ENCODE measurements at regions not wholly inside any gene's neighbourhood (a gene's known extent, or its start where the extent isn't known, plus 50 kb on each side); places are given as distances from the start of the nearest gene placed in this dataset.

- H4K91ac ChIP-seq (ENCODE audit: insufficient read length, low read depth, low read length): no peak overlapping the region
- H3K9ac ChIP-seq (ENCODE audit: extremely low read depth, insufficient read length, low read length): no peak overlapping the region
- no peaks in the 10 kb centered on the region; a peak in 1 of 7 replicates for H3K36me3 Mint-ChIP-seq (ENCODE audit: insufficient read depth in 1 of 3, low read depth in 3 of 3)
- H3K79me1 ChIP-seq (ENCODE audit: insufficient read depth, low read depth, low read length, poor library complexity, severe bottlenecking): no peaks in the 10 kb centered on the region
- H2BK20ac ChIP-seq (ENCODE audit: low read depth, low read length, poor library complexity, severe bottlenecking): no peak overlapping the region
- no peak overlapping the region for H3K14ac ChIP-seq (ENCODE audit: insufficient read depth, low read length)
- H3K18ac ChIP-seq (ENCODE audit: insufficient read length, low read depth, low read length): no peak overlapping the region
- H2BK12ac ChIP-seq (ENCODE audit: insufficient read length, low read depth, low read length): no peak overlapping the region
- no peaks in the 10 kb centered on the region; a peak in 1 of 5 replicates for H3K9me3 Mint-ChIP-seq
- no peak overlapping the region for H2BK15ac ChIP-seq (ENCODE audit: low read depth, low read length)
- H3K4ac ChIP-seq (ENCODE audit: low read depth, low read length): no peak overlapping the region
- H3K79me2 ChIP-seq (ENCODE audit: insufficient read depth, low read length): no peaks in the 10 kb centered on the region
- H2AK5ac ChIP-seq (ENCODE audit: insufficient read length, low read length): no peak overlapping the region
- no peak for DNase-seq
- H3K4me2 ChIP-seq (ENCODE audit: insufficient read depth, insufficient read length, low read length): no peak overlapping the region
- TF ChIP-seq, protein P1, sequence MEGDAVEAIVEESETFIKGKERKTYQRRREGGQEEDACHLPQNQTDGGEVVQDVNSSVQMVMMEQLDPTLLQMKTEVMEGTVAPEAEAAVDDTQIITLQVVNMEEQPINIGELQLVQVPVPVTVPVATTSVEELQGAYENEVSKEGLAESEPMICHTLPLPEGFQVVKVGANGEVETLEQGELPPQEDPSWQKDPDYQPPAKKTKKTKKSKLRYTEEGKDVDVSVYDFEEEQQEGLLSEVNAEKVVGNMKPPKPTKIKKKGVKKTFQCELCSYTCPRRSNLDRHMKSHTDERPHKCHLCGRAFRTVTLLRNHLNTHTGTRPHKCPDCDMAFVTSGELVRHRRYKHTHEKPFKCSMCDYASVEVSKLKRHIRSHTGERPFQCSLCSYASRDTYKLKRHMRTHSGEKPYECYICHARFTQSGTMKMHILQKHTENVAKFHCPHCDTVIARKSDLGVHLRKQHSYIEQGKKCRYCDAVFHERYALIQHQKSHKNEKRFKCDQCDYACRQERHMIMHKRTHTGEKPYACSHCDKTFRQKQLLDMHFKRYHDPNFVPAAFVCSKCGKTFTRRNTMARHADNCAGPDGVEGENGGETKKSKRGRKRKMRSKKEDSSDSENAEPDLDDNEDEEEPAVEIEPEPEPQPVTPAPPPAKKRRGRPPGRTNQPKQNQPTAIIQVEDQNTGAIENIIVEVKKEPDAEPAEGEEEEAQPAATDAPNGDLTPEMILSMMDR (conservative IDR thresholded peaks at IDR 0.05): no peak
- no peaks in the 10 kb centered on the region for H3K23me2 ChIP-seq (ENCODE audit: insufficient read length, low read depth, low read length, poor library complexity, severe bottlenecking)
- no peaks in the 10 kb centered on the region for H3K9me3 ChIP-seq (ENCODE audit: control insufficient read depth, low read depth, low read length)
- H3K56ac ChIP-seq (ENCODE audit: insufficient read length, low read depth, low read length): no peak overlapping the region
- H3K23ac ChIP-seq (ENCODE audit: insufficient read length, low read depth, low read length): no peak overlapping the region
- H3K27me3 ChIP-seq (ENCODE audit: insufficient read depth, low read length): no peaks in the 10 kb centered on the region
- no CpG with 5 or more reads among the region's 2 CpGs for WGBS (ENCODE audit: extremely low coverage, insufficient read length, low lambda C conversion rate)
- H2BK120ac ChIP-seq (ENCODE audit: low read depth, low read length, poor library complexity, severe bottlenecking): no peak overlapping the region
- H4K8ac ChIP-seq (replicated peaks; ENCODE audit: insufficient read length, low read depth, low read length): no peak overlapping the region
- H3K27me3 Mint-ChIP-seq (ENCODE audit: low read depth): no peaks in the 10 kb centered on the region
- H3K27ac ChIP-seq (ENCODE audit: insufficient read length, low read depth, low read length): no peak overlapping the region
- H3T11ph ChIP-seq (ENCODE audit: low read length): no peak overlapping the region
- H4K5ac ChIP-seq (ENCODE audit: insufficient read length, low read depth, low read length): no peak overlapping the region
- no peak overlapping the region for H2AFZ ChIP-seq (ENCODE audit: low read length)
- H3K4me1 ChIP-seq (ENCODE audit: insufficient read depth, low read length): no peaks in the 10 kb centered on the region
- H3K27ac Mint-ChIP-seq: no peak overlapping the region
- no peak overlapping the region for H3K4me3 Mint-ChIP-seq
- H4K20me1 ChIP-seq (ENCODE audit: control insufficient read depth, insufficient read depth, insufficient read length): no peaks in the 10 kb centered on the region
- H3K4me1 Mint-ChIP-seq: peaks cover 4 to 7% of the 10 kb centered on the region in 2 experiments
- H2BK5ac ChIP-seq (ENCODE audit: insufficient read length, low read length): no peak overlapping the region
Measured at GRCh38 chr15:47332481-47332880, 384.8 kb upstream of the SEMA6D start.

Measured in H9 (cell line).